T-helper 2 cell treated with Interferon-gamma antibody and Interleukin-4, amounts not matched to agents 100 ng/mL and 5 ng/mL, for 36 hours (primary cell): ENCODE measurements at regions not wholly inside any gene's neighbourhood (a gene's known extent, or its start where the extent isn't known, plus 50 kb on each side); places are given as distances from the start of the nearest gene placed in this dataset.

Experiments
- intact Hi-C: fragments of 100-400 bp; cut with micrococcal nuclease; formaldehyde crosslinking; loops from one replicate; pipeline ENCODE4 v1.15.1; 2023

DNA sequence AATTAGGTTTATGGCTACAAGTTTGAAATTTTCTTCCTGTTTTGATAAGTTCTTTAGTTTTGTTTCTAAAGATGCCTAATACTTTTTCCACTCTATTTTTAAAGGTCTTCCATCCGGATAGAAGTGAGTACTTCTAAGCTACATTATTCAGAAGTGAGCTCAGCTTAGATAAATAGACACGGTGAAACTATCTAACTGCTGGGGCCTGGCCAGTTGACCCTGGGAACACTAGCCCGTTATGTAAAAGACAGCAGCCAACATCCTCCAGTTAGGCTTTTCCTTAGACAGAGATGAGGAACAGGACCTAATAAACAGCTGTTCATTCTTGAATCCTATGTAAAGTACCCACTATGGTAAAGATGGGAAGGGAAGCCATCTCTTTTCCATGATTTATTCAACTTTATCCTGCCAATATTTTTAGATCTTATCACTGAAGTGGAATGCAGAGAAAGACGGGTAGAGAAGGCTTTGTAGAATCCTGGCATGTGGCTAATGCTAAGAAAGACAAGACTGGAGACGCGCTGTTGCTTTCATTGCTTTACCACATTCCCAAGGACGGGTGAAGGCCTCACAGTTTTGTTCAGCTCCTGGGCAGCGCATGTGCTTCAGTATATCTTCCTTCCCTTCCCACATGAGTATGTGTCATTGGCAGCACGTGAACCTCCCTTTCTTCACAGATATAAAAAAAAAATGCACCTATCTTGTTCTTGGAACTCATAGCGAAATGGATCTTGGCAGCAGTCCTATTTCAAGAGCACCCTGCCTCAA lies 340.0 kb upstream of the MEOX2 start:
- intact Hi-C loops, result no loop called here

DNA sequence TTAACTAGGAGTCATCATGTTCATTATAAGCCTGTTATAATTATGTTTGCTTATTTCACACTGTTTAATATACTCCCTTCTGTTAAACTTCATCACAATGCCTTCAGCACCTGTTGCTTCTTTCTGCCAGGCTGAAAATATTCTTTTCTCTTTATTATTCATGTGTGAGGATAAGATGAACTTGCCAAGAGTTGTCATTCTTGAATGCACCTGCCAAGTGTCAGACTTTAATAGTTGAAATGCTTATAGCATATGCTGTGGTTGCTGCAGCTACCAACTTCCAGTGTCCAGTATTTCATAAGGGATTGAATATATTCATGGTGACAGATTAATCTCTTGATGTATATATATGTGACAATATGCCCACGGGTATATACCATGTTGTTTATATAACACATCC lies 339.2 kb upstream of the MEOX2 start:
- intact Hi-C loops, result no loop called here

DNA sequence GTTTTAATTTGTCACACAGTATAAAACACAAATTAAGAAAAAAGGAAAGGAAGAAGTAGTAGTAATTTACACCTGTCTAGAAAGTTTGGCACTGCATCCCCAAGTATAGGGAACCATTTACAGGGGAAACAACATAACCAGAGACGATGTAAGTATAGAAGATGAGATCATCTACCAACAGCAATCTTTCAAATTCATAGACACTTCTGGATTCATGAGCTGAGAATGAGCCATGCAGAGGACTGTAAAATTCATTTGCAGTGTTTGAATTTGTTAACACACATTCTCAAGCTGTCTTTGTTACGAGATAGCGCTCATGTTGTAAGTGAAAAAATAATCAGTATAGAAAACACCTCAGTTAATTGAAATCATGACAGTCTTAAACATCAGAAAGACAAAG lies 337.0 kb upstream of the MEOX2 start:
- intact Hi-C loops, result no loop called here

DNA sequence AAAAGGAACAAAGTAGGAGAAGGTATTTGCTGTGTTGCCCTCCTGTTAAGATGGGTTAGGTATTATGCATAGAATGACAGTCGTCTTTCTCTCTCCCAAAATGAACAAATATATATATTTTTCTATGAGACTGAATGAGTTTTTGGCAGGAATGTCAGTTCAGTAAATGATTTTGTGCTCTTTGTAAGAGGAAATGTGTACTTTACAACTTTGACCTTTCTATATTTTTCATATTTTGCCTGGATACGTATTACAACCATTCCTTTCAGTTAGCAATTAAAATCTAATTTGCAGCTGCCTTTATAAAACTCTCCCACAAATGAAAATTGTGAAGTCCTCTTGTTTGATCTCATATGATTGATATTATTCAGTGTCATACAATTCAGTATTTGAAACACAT lies 336.6 kb upstream of the MEOX2 start:
- intact Hi-C loops, result no loop called here

DNA sequence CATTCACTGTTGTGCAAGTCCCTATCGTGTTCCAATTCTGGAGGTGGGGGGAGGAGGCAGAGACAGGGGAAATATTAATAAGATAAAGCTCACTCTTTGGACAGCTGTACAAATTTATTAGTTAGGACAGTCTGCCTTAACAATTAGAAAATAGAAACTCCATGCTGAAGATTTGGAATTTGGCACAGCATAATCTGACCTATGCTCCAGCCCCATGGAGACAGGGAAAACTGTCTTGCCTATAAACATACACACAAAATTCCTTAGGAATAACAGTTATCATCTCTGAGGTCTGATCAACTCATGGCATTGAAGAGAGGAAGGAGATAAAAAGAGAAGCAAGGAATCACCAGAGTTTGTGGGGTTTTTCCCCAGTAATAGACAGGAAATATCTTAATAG lies 335.4 kb upstream of the MEOX2 start:
- intact Hi-C loops, result no loop called here

DNA sequence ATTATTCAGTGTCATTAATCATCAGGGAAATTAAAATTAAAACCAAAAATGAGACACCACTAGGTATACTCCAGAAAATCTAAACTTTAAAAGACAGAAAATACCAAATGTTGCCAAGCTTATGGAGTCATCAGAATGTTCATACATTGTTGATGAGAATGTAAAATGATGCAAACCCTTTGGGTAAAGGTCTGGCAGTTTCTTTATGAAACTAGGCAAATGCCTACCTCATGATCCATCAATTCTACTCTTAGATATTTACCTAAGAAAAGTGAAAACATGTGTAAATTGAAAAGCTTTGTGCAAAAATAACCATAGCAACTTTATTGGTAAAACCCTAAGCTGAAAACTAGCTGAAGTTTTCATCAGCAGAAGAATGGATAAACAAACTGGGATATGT lies 329.5 kb upstream of the MEOX2 start:
- intact Hi-C loops, result no loop called here

DNA sequence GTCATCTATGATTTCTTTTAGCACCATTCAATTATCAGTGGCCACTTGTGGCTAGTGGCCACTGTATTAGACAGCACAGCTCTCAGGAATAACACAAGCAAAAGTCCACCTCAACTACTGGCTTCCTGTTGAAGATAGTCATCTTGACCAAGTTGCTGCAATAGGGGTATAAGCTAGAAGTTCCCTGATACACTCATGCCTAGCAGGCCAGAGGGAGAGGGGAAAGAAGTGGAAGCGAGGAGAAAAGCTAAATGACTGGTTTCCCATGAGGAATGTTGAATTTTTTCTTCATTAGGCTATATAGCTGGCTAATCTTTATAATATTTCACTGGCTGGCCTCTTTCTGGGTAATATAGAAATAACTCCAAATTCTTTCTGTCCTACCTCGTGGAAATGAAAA lies 327.5 kb upstream of the MEOX2 start:
- intact Hi-C loops, result no loop called here

DNA sequence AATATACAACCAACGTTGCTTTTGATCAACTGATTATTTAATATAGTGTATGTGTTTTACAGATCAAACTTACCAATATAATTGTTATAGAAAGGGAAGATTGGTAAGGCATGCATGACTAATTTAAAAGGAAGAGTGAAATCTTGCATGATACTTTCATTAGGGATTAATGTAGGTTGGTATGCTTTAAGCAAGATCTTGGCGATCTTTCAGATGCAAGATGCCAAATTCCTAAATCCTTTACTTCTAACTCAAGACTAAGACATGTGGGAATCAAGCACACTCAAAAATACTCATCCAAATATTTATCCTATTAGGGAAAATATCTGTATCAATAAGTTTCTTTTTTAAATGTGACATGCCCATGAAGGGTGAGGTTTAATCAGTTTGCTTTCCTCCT lies 321.4 kb upstream of the MEOX2 start:
- intact Hi-C loops, result no loop called here

DNA sequence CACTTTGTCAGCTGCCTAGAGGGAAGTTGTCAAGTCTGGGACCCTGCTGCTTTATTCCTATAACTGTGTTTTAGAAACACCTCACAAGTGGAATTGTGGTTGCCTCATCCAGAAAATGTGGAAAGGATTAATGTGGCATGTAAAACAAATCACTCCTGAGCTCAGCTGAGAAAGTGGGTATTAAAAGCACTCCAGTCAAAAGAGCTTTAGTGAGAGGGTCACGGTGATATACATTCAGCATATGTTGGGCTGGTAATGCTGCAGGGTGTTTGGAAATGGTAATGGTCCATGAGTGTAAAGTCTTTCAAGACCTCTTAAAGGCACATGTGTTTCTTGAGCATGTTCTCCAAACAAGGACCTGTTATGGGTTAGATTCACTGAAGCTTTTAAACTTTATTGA lies 318.2 kb upstream of the MEOX2 start:
- intact Hi-C loops, result no loop called here

DNA sequence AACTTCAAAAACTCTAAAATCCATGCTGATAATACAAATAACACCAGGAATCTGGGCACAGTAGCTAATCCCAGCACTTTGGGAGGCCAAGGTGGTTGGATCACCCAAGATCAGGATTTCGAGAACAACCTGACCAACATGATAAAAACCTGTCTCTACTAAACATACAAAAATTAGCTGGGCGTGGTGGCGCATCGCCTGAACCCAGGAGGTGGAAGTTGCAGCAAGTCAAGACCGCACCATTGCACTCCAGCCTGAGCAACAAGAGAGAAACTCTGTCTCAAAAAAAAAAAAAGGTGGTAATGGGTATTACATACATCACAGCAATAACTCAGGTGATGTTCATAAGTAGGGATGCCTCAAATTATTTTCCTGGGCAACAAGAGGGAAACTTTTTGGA lies 315.0 kb upstream of the MEOX2 start:
- intact Hi-C loops, result no loop called here

DNA sequence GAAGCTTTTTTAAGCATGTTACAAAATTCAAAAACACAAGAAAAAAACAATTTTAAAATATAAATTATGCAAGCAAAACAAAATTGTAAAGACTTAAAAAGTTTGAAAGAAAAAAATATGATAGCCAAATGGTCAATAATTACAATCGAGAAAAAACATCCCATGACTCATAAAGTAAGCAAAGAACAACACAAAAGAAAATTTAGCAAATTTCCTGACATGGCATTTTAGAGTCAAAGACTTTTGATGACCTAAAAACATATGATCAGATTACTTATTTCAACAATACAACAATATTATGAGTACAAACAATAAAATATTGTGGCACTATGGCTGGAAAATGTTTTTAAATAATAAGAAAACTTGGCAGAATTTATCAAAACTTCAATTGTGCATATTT lies 312.1 kb upstream of the MEOX2 start:
- intact Hi-C loops, result no loop called here

DNA sequence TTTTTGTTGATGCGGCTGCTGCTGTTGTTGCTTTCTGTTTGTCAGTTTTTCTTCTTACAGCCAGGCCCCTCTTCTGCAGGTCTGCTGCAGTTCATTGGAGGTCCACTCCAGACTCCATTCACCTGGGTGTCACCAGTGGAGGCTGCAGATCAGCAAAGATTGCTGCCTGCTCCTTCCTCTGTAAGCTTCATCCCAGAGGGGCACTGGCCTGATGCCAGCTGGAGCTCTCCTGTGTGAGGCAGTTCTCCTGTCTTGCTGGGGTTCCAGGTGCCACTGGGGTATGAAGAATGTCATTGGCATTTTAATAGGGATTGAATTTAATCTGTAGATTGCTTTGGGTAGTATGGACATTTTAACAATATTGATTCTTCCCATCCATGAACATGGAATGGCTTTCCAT lies 308.5 kb upstream of the MEOX2 start:
- intact Hi-C loops, result no loop called here

DNA sequence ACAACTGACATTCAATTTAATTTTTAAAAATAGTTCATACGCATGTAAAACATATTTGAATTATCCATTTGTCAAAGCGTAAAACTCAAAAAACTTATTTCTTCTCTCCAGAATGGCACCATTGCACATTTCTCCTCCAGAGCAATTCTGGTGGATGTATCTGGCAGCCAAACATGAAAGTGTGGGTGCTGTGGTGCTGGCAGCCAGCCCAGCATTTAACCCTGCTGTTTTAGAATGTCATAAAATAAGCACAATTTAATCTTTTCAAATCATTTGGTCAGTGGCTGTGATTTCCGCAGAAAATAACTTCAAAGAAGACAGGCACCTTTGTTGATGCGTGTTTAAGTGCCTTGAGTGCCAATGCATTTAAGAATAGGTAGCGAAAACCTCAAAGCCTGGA lies 302.7 kb upstream of the MEOX2 start:
- intact Hi-C loops, result no loop called here

DNA sequence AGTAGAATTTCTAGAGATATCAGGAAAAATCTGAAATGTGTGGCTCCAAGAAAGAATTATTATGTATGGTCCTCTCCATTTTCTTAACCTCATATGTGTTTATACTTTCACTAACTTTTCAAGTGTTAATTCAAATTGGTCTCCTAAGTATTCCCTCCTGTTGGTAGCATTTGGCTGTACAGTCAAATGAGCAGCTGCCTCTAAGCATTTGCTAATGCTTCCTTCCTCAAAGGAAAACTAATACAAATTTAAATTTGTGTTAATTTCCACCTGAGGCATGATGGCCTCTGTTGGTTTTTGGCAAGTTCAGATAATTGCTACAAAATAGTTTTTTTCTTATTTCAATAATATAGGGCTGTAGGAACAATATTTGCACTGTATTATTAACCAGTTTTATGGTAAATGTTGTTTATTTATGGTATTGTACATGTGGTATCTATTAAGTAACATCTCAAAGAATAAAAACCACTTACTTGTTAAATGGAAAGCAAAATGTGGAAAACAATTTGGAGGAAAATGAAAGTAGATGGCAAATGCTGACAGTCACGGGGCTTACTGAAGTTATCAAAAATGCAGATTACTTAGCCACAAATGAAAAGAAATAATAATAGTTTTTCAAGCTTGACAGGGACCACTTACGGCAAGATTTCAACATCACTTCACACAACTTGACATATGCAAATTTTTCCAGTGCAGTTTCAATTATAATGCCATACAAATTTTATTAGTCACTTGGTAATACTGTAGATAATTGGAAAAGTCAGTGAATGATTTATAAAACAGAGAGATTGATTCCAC lies 299.3 kb upstream of the MEOX2 start:
- intact Hi-C loops, result no loop called here

DNA sequence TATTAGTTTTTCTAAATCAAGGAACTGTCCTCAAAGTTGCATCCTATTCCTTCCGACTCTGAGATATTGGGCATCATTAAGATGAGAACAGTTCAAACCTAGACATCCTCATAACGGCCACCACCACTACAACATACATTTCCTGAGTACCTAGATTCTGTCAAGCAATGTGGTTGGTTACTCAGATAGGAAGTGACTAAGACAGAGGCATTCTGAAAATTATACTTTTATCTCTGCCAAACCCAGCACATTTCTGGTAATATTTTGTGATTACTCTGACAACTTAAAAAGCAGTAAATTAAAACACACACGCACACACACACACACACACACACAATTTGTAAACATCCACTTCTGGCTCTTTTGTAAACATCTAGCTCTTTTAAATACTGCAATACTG lies 291.2 kb upstream of the MEOX2 start:
- intact Hi-C loops, result no loop called here

DNA sequence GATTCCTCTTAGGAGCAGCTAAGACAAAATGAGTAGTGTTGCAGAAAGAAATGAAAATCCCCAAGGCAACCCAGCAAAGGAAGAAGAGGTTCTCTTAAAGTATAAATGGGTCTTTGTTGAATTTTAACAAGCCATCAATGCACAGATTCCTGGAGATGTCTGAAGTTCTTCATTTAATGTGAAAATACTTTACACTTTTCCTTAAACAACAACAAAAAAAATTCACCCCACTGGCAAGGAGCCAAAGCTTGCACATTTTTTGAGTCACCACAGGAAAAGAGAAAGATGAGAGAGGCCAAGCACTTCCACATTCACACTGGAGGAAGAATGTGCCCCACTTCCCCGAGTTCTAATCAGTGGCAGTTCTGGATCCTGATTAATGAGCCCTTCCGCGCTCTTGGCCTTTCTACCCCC lies 286.4 kb upstream of the MEOX2 start:
- intact Hi-C loops, result no loop called here

DNA sequence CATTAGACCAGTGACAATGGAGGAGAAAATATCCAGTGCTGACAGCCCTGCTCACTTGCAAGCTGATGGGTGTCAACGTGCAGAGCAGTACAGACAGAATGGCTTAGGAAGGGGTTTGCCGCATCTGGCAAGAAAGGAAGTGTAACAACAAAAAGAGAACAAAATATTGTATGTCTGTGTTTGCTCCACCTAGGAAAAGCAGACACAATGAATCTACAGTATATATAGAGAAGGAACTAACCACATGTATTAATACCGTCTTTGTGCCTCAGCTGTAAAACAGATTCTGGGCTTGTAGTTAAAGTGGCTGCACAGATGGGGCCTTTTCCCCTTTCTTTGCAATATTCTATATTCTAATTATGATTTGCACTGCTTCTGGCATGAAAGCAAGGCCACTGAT lies 281.1 kb upstream of the MEOX2 start:
- intact Hi-C loops, result no loop called here

DNA sequence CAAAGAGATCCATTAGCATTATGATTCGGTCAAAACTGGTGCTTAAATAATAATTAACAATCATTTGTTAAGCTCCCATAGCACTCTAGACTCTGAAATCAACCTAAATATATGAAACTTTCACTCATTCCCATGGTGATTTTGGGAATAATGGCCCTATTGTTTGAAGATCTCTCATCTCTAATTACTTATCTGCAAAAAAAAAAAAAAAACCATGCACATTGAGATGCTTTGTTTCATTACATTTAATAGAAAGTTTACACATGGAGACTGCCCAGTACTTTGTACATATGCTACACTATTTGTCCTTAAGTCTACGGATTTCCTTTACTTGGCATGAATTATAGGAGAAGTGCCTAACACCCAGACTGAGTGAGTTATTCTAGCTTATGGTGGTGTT lies 280.6 kb upstream of the MEOX2 start:
- intact Hi-C loops, result no loop called here

DNA sequence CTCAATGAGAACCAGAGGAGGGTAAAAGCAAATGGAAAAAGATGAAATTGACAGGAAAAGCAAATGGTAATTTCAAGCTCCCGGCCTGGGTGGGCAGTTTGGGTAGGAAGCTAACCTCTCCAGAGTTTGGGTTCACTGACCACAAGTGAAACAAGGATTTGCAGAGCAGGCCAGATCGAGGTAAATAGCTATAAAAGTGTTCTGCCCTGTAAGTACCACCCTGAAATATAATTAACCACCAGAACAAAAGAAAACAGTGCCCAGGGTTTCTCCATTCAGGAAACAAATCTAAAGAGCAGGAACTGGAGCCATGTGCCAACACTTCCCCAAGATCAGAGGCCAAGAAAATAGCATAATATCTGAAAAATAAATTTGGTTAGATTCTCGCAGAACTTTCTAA lies 276.7 kb upstream of the MEOX2 start:
- intact Hi-C loops, result no loop called here

DNA sequence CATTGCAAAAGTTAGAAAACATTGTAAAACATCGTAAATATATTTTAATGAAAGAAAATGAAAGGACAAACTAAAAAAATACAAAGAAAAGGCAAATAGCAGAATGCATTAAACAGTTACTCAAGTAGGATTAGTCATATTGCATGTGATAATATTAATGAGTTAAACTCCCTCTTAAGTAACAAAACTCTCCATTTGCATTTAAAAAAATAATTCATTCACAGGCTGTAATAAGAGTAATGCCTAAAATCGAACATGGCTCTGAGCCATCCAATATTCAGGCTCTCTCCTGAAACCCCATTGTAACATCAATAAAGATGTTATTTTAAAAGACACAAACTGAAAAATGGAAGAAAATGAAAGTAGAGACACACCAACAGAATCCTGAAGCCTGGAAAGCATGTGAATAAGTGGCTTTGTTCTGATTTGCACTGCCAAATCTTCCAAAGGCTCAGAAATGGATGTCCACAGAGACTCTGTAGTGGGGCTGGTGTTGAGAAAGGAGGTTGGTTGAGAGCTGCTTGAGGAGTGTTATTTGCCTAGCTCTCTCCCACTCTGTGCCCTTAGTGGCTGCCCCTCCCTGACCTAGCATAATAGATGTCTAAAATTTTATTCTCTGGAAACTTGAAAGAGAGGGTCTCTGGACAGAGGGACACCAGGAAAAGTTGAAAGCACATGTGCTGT lies 268.3 kb upstream of the MEOX2 start:
- intact Hi-C loops, result no loop called here

DNA sequence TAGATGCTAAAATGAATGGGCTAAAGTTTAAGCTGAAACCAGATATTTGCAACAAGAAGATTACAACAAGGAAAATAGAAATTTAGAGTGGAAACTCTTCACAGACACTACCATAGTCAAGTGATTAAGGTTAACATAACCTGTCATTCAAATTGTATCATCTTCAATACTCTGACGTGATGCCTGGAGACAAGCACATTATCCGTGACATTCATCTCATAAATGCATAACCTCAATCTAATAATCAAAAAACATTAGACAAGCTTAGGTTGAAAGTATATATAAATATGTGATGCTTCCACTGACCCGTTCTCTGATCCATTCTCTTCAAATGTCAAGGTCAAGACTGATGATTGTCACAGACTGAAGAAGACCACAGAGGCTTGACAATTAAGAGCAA lies 263.8 kb upstream of the MEOX2 start:
- intact Hi-C loops, result no loop called here

DNA sequence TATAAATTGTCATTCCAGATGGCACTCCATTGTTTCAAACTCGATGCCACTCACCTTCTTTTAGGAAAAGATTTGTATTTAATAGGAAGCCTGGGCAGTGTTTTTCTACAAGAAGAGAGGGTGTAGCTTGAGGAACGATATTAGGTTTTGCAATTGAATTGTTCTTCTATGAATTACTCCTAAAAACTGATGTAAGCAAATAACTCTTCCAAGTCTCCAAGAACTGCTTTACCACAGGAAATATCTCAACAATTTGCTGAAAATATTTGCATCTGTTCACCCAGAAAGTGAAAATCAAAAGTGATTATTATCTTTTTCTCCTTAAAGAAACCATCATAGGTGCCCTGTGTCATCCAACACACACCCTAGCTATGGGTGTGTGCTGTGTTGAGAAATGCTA lies 261.3 kb upstream of the MEOX2 start:
- intact Hi-C loops, result no loop called here

DNA sequence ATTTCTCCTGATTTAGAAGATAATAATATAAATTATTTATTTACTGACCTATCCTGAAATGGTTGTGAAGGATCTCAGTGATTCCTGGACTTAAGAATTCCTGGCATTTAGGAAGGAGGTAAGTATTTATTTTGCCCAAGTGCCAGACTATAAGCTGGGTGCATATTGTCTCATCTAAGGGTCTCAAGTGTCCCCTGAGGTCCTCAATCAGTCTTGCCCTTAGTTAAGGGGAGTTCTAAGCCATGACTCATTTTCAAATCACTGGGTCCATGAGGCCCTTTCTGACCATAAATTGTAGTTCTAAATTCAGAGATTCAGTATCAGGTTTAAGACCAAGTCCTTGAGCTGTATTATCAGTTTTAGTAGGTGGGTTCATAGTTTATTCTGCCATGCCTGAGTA lies 251.6 kb upstream of the MEOX2 start:
- intact Hi-C loops, result no loop called here
